ENCODE measurements at regions not wholly inside any gene's neighbourhood (a gene's known extent, or its start where the extent isn't known, plus 50 kb on each side); places are given as distances from the start of the nearest gene placed in this dataset.
A peak's percentile ranks its signal among the peaks of the same experiment; 100 is the strongest.
"Not testable (repeated sequence)": the region's sequence is repeated elsewhere in the genome, so short reads cannot be mapped to it uniquely, and the experiment has no call there.

- DNase-seq: no peak
Measured at GRCh38 chr1:70827030-70827429, 220.6 kb downstream of the PTGER3 start.

- no peak for DNase-seq
Measured at GRCh38 chr1:70828177-70828576, 219.4 kb downstream of the PTGER3 start.

- not testable (repeated sequence) for DNase-seq
Measured at GRCh38 chr1:70834365-70834764, 213.3 kb downstream of the PTGER3 start.

- DNase-seq: no peak
Measured at GRCh38 chr1:70836456-70836855, 211.2 kb downstream of the PTGER3 start.

- DNase-seq: no peak
Measured at GRCh38 chr1:70840260-70840953, 207.2 kb downstream of the PTGER3 start.

- DNase-seq: no peak
Measured at GRCh38 chr1:70842562-70842961, 205.1 kb downstream of the PTGER3 start.

GRCh38 chr1:70843452-70843851, 204.2 kb downstream of the PTGER3 start:
- no peak for DNase-seq

GRCh38 chr1:70847013-70847412, 200.6 kb downstream of the PTGER3 start:
- no peak for DNase-seq

GRCh38 chr1:70855203-70855602, 192.4 kb downstream of the PTGER3 start:
- DNase-seq: no peak

GRCh38 chr1:70856201-70856600, 191.4 kb downstream of the PTGER3 start:
- DNase-seq: no peak

GRCh38 chr1:70863239-70863638, 184.4 kb downstream of the PTGER3 start:
- DNase-seq: no peak

- no peak for DNase-seq
Measured at GRCh38 chr1:70864302-70864701, 183.3 kb downstream of the PTGER3 start.

GRCh38 chr1:70866542-70867264, 180.9 kb downstream of the PTGER3 start:
- DNase-seq: peak in 1 of 2 donors; percentile 60

GRCh38 chr1:70871790-70872189, 175.8 kb downstream of the PTGER3 start:
- DNase-seq: no peak

GRCh38 chr1:70874063-70874462, 173.6 kb downstream of the PTGER3 start:
- no peak for DNase-seq

- no peak for DNase-seq
Measured at GRCh38 chr1:70874818-70875217, 172.8 kb downstream of the PTGER3 start.

- no peak for DNase-seq
Measured at GRCh38 chr1:70877343-70877742, 170.3 kb downstream of the PTGER3 start.

- no peak for DNase-seq
Measured at GRCh38 chr1:70887936-70888335, 159.7 kb downstream of the PTGER3 start.

GRCh38 chr1:70888722-70889121, 158.9 kb downstream of the PTGER3 start:
- DNase-seq: no peak

- no peak for DNase-seq
Measured at GRCh38 chr1:70890408-70890807, 157.2 kb downstream of the PTGER3 start.

GRCh38 chr1:70891051-70891843, 156.4 kb downstream of the PTGER3 start:
- no peak for DNase-seq

GRCh38 chr1:70892140-70892539, 155.5 kb downstream of the PTGER3 start:
- no peak for DNase-seq

- DNase-seq: no peak
Measured at GRCh38 chr1:70892930-70893329, 154.7 kb downstream of the PTGER3 start.

- DNase-seq: no peak
Measured at GRCh38 chr1:70893381-70893780, 154.2 kb downstream of the PTGER3 start.
